Natural killer cell treated with Interleukin-12 subunit alpha and Interleukin-12 subunit beta and Interleukin-15 and Interleukin-18, amount 100 ng/mL, for 72 hours (primary cell): ENCODE measurements at regions not wholly inside any gene's neighbourhood (a gene's known extent, or its start where the extent isn't known, plus 50 kb on each side); places are given as distances from the start of the nearest gene placed in this dataset.

Experiments
- ATAC-seq, 2 donors: fragments of 150-1000 bp; cut with Tn5 transposase in 1 of 2; sonication (Bioruptor Pico), chemical (Tn5 transposase) in 1 of 2; 2 replicates each; pipeline ENCODE4 v1.10.0; 2021
- DNase-seq: peaks from one replicate; pipeline ENCODE4 v3.0.0; 2022; ENCODE audit warnings: low spot score
- H3K27ac Mint-ChIP-seq, 2 donors: 1 replicate in 1 of 2; 2 replicates in 1 of 2; pipeline ENCODE4 v1.8.0; 2022; ENCODE audit warnings: mixed read lengths in 2 of 2, mild to moderate bottlenecking in 1 of 2, moderate library complexity in 1 of 2
- H3K27me3 Mint-ChIP-seq, 2 donors: 1 replicate in 1 of 2; 2 replicates in 1 of 2; pipeline ENCODE4 v1.8.0; 2022; ENCODE audit warnings: mixed read lengths in 2 of 2
- H3K36me3 Mint-ChIP-seq: one replicate; pipeline ENCODE4 v1.8.0; 2022; ENCODE audit warnings: mixed read lengths
- H3K4me1 Mint-ChIP-seq, 2 donors: 1 replicate in 1 of 2; 2 replicates in 1 of 2; pipeline ENCODE4 v1.8.0; 2022; ENCODE audit warnings: low read depth in 2 of 2, mixed read lengths in 2 of 2, mild to moderate bottlenecking in 1 of 2
- H3K4me3 Mint-ChIP-seq: one replicate; pipeline ENCODE4 v1.8.0; 2022; ENCODE audit warnings: mixed read lengths
- H3K9me3 Mint-ChIP-seq: 2 replicates; pipeline ENCODE4 v1.8.0; 2022; ENCODE audit warnings: mixed read lengths

DNA sequence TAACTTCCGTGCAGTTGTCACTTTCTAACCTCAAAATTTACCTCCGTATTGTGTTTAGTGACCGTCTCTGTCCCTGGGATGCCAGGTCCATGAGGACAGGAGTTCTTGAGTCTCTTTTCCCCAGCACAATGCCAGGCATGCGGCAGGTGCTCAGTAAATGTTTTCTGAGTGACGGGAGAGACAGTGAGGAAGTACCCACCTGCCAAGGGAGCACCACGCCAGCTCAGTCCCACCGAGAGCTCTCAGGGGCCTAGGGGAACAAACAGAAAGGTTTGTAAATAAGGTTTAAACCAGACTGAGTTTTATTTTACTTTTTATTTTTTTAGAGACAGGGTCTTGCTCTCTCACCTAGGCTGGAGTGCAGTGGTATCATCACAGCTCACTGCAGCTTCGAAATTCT is 81.5 kb upstream of the NKX1-1 start:
- ATAC-seq (no peak), DNase-seq (no peak)
- Mint-ChIP-seq H3K9me3 (peaks cover 17% of the 10 kb centered on the region), H3K27me3 (peaks cover 24 to 29% of the 10 kb centered on the region in 2 donors), H3K36me3 (peaks cover 25% of the 10 kb centered on the region), H3K27ac (no peak overlapping the region), H3K4me1 (peaks cover 0 to 2% of the 10 kb centered on the region in 2 donors), H3K4me3 (no peak overlapping the region)

DNA sequence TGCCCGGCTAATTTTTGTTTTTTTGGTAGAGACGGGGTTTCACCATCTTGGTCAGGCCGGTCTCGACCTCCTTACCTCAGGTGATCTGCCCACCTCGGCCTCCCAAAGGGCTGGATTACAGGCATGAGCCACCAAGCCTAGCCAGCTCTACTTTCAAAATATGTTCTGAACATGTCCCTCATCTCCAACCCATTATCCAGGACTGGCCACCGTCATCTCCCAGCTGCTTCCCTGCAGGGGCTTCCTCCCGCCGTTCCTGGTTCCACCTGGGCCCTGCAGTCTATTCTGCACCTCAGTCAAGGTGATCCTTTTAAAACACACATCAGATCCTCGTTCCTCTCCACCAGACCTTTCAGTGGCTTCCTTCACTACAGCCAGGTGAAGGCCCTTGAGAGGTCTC is 80.9 kb upstream of the NKX1-1 start:
- DNase-seq = no peak

DNA sequence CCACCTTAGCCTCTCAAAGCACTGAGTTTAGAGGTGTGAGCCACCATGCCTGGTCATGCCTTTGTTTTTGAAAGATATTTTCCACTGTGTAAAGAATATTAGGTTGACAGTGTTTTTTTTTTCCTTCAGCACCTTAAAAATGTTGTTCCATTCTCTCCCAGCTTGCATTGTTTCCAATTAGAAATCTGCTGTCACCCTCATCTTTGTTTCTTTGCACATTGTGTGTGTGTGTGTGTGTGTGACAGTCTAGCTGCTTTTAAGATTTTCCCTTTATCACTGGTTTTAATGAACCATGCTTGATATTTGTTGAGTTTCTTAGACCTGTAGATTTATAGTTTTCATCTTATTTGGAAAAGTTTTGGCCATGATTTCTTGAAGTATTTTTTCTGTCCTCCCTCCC is 79.0 kb upstream of the NKX1-1 start:
- Mint-ChIP-seq H3K27ac (no peak overlapping the region), H3K4me1 (peaks cover 0 to 2% of the 10 kb centered on the region in 2 donors), H3K4me3 (no peak overlapping the region), H3K9me3 (peaks cover 17% of the 10 kb centered on the region), H3K36me3 (peaks cover 25% of the 10 kb centered on the region), H3K27me3 (peaks cover 24 to 33% of the 10 kb centered on the region in 2 donors)
- ATAC-seq (no peak), DNase-seq (no peak)

More for the DNA sequence above, 80.9 kb upstream of the NKX1-1 start:
- H3K36me3 Mint-ChIP-seq = peaks cover 25% of the 10 kb centered on the region
- H3K9me3 Mint-ChIP-seq = peaks cover 17% of the 10 kb centered on the region
- H3K27ac Mint-ChIP-seq = no peak overlapping the region
- no peak for ATAC-seq
- peaks cover 24 to 31% of the 10 kb centered on the region in 2 donors for H3K27me3 Mint-ChIP-seq
- no peak overlapping the region for H3K4me3 Mint-ChIP-seq
- H3K4me1 Mint-ChIP-seq = peaks cover 0 to 2% of the 10 kb centered on the region in 2 donors

DNA sequence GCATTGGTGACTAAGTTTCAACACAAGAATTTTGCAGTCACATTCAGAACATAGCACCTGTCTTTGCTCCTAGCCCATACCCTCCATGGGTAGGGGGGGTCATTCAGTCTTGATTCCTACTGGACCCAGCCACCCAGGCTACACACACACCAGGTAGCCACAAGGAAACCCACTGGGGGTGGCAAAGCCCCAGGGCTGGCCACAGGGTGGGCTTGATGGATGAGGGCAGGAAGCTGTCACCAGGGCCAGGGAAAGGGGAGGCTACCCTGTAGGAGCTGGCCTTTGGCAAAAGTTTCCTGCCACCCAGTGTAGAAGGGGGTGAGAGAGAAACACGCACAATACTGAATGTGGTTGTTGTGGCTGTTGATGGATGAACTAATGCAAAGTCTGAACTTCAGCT is 74.5 kb upstream of the NKX1-1 start:
- Mint-ChIP-seq H3K4me1 (no peaks in the 10 kb centered on the region), H3K4me3 (no peak overlapping the region), H3K9me3 (peaks cover 11% of the 10 kb centered on the region), H3K27ac (no peak overlapping the region), H3K27me3 (peaks cover 20 to 30% of the 10 kb centered on the region in 2 donors), H3K36me3 (peaks cover 15% of the 10 kb centered on the region)
- DNase-seq = peak; percentile 32
- no peak for ATAC-seq

DNA sequence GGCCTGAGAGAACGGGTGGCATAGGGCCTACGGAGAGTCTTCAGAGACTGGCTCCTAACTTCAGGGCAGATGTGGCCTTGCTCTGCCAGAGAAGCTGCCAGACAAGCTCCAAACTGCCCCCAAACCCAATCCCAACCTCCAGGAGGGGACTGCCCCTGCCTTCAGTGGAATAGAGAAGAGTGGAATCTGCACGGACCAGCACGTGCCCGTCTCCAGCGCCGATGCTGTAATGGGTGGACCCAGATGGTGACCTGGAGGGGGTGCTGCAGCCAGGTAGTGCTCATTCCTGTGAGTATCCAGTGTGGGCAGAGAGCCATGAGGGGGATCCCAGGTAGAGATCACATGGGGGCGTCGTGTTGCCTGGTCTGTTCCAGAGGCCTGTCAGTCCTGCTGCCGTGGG is 73.2 kb upstream of the NKX1-1 start:
- Mint-ChIP-seq H3K4me3 (no peak overlapping the region), H3K27ac (no peak overlapping the region), H3K9me3 (peaks cover 4% of the 10 kb centered on the region), H3K36me3 (peaks cover 3% of the 10 kb centered on the region), H3K27me3 (peaks cover 16 to 25% of the 10 kb centered on the region in 2 donors), H3K4me1 (no peaks in the 10 kb centered on the region)
- ATAC-seq (no peak), DNase-seq (peak; percentile 29)

- Mint-ChIP-seq H3K27ac (no peak overlapping the region), H3K4me1 (no peaks in the 10 kb centered on the region), H3K4me3 (no peak overlapping the region), H3K9me3 (peaks cover 3% of the 10 kb centered on the region), H3K36me3 (no peaks in the 10 kb centered on the region), H3K27me3 (peaks cover 13 to 20% of the 10 kb centered on the region in 2 donors)
- ATAC-seq (no peak), DNase-seq (peak; percentile 54)
Measured at GRCh38 chr4:1478766-1479355, 72.6 kb upstream of the NKX1-1 start.

- Mint-ChIP-seq H3K27ac (no peak overlapping the region), H3K27me3 (peaks cover 9 to 12% of the 10 kb centered on the region in 2 donors), H3K36me3 (no peaks in the 10 kb centered on the region), H3K4me1 (no peaks in the 10 kb centered on the region), H3K4me3 (no peak overlapping the region), H3K9me3 (peaks cover 3% of the 10 kb centered on the region)
- no peak for ATAC-seq
- peak; percentile 51 for DNase-seq
Measured at GRCh38 chr4:1477045-1477840, 71.0 kb upstream of the NKX1-1 start.

- H3K27ac Mint-ChIP-seq = no peak overlapping the region
- H3K4me3 Mint-ChIP-seq = no peak overlapping the region
- peaks cover 6 to 12% of the 10 kb centered on the region in 2 donors for H3K27me3 Mint-ChIP-seq
- H3K4me1 Mint-ChIP-seq = no peaks in the 10 kb centered on the region
- H3K36me3 Mint-ChIP-seq = no peaks in the 10 kb centered on the region
- DNase-seq (peak; percentile 16), ATAC-seq (no peak)
- peaks cover 3% of the 10 kb centered on the region for H3K9me3 Mint-ChIP-seq
Measured at GRCh38 chr4:1476140-1476513, 69.9 kb upstream of the NKX1-1 start.

GRCh38 chr4:1475277-1476139 is 69.3 kb upstream of the NKX1-1 start:
- no peaks in the 10 kb centered on the region for H3K4me1 Mint-ChIP-seq

DNA sequence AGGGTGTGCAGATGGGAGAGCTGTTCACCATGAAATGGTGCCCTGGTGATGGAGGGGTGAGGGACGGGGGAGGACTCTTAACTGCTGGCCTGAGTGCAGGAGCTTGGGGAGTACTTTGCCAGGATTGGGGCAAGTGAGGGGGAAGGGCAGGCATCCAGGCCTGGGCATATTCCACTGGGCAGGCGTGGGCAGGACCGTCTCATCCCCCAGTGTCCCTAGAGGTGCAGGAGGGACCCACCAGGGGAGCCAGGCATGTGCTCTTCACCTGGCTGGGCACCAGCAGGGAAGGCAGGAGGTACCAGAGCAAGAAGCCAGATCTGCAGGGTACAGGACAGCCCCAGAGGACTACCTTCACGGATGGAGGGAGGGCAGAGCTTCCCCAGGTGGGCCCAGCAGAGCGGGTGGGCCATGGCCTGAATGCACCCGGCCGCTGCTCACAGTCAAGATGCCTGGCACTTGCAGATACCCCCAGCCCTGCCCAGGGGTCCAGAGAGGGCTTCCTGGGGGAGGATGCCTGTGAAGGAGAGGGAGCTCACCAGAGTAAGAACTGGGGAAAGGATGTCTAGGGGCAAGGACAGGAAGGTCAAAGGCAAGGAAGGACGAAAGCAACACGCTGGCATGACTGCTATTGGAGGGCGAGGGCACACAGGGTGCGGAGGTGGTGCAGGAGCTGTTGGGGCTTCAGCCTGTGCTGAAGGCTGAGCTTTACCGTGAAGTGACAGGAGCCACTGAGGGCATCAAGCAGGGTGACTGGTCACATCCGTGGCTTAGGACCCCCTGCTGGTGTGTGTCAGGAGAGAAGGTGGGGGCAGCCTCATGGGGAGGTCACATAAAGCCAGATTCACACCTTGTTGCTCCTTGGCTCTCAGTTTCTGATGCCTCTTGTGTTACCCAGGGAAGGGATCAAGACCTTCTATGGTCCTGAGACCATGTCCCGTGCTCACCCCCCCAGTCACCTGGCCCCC is 68.2 kb upstream of the NKX1-1 start:
- no peak overlapping the region for H3K27ac Mint-ChIP-seq
- DNase-seq = peak; percentile 57

More at GRCh38 chr4:1475277-1476139, 69.3 kb upstream of the NKX1-1 start:
- no peak for DNase-seq
- Mint-ChIP-seq H3K9me3 (peaks cover 3% of the 10 kb centered on the region), H3K27ac (no peak overlapping the region), H3K4me3 (no peak overlapping the region), H3K36me3 (no peaks in the 10 kb centered on the region), H3K27me3 (peaks cover 6 to 12% of the 10 kb centered on the region in 2 donors)
- no peak for ATAC-seq

DNA sequence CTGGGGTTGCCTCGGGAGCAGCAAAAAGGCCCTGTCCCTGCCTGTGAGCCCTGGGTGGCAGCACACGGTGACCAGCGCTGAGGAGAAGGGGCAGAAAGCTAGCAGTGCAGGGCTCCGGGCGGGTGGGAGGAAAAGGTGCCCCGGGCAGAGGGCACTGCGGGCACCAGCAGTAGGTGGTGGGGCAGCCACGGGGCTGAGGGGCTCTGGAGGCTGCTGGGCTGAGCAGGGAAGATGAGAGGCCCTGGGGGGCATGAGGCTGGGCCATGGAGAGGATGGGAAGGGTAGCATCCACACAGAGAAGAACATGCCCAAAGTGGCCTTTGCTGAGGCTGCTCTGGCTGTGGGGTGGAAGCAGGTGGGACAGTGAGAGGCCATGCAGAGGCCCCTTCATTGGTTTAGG is 67.5 kb upstream of the NKX1-1 start:
- no peak for ATAC-seq
- DNase-seq = peak; percentile 45
- Mint-ChIP-seq H3K4me1 (no peaks in the 10 kb centered on the region), H3K27me3 (peaks cover 6 to 12% of the 10 kb centered on the region in 2 donors), H3K36me3 (no peaks in the 10 kb centered on the region), H3K27ac (no peak overlapping the region), H3K9me3 (peaks cover 3% of the 10 kb centered on the region), H3K4me3 (no peak overlapping the region)

More for the DNA sequence above, 68.2 kb upstream of the NKX1-1 start:
- no peaks in the 10 kb centered on the region for H3K4me1 Mint-ChIP-seq
- peaks cover 6 to 12% of the 10 kb centered on the region in 2 donors for H3K27me3 Mint-ChIP-seq
- H3K36me3 Mint-ChIP-seq = no peaks in the 10 kb centered on the region
- no peak for ATAC-seq
- no peak overlapping the region for H3K4me3 Mint-ChIP-seq
- peaks cover 3% of the 10 kb centered on the region for H3K9me3 Mint-ChIP-seq

- ATAC-seq = no peak
- peak; percentile 16 for DNase-seq
- no peaks in the 10 kb centered on the region for H3K4me1 Mint-ChIP-seq
- no peak overlapping the region for H3K27ac Mint-ChIP-seq
- H3K9me3 Mint-ChIP-seq = peaks cover 8% of the 10 kb centered on the region
- H3K27me3 Mint-ChIP-seq = peaks cover 6 to 12% of the 10 kb centered on the region in 2 donors
- no peaks in the 10 kb centered on the region for H3K36me3 Mint-ChIP-seq
- no peak overlapping the region for H3K4me3 Mint-ChIP-seq
Measured at GRCh38 chr4:1472911-1473518, 66.8 kb upstream of the NKX1-1 start.
